K562 (cell line): ENCODE measurements at regions not wholly inside any gene's neighbourhood (a gene's known extent, or its start where the extent isn't known, plus 50 kb on each side); places are given as distances from the start of the nearest gene placed in this dataset.

Experiments used
- ATAC-seq: fragments of 200-7000 bp; cut with Tn5 transposase; 3 replicates; pipeline ENCODE4 v1.9.1; 2020; ENCODE audit warnings: moderate library complexity
- BruUV-seq: library from RNA; stranded (reverse); fragments of 400-500 nt; replicated peaks from 2 replicates; lab custom pipeline; 2021; lab: Mats Ljungman, UMichigan
- CTCF ChIA-PET: fragments of 300-600 bp; formaldehyde crosslinking; extraction: SDS; loops from one replicate; lab custom pipeline; 2021; ENCODE audit warnings: low intra/inter-chr PET ratio; lab: Yijun Ruan, JAX
- POLR2A ChIA-PET: fragments of 300-600, 350-650 bp; sonication (Branson Sonifier 250); formaldehyde crosslinking; extraction: SDS; loops from one replicate; lab custom pipeline; 2021; ENCODE audit warnings: antibody characterized with exemption, inconsistent platforms; lab: Yijun Ruan, JAX
- DNase-seq, 4 experiments: peaks; one replicate each; pipeline versions ENCODE4 v3.0.0 to v3.0.0-alpha.2; 2011 to 2018; ENCODE audit warnings: low spot score in 3 of 4, mixed read lengths in 3 of 4; ENCODE audit errors: extremely low read depth in 1 of 4
- FAIRE-seq: peaks from 2 replicates; lab custom pipeline; 2011; peaks lifted over from hg19 to GRCh38; lab: Jason Lieb, UNC
- H2AFZ ChIP-seq: 2 replicates; pipeline ENCODE4 v1.6.0; 2011; ENCODE audit warnings: low read depth, low read length, control low read depth, inconsistent platforms
- H3K27ac ChIP-seq: fragments of 200-600 bp; 3 replicates; pipeline ENCODE4 v1.8.0; 2011; ENCODE audit warnings: low read depth, mild to moderate bottlenecking, control low read depth, inconsistent platforms, low read length, moderate library complexity, mixed read lengths; ENCODE audit errors: extremely low read depth
- H3K27me3 ChIP-seq, 2 experiments: fragments of 300-600 bp in 1 of 2; 2 replicates in 1 of 2; 3 replicates in 1 of 2; pipeline versions ENCODE4 v1.6.0 to v1.8.0; 2011; ENCODE audit warnings: inconsistent platforms in 2 of 2, low read length in 2 of 2, mild to moderate bottlenecking in 1 of 2, mixed read lengths in 1 of 2, moderate library complexity in 1 of 2; ENCODE audit not compliant: control insufficient read depth in 2 of 2, insufficient read depth in 2 of 2
- H3K36me3 ChIP-seq: fragments of 300-600 bp; 3 replicates; pipeline ENCODE4 v1.8.0; 2011; ENCODE audit warnings: mild to moderate bottlenecking, low read length, inconsistent platforms; ENCODE audit not compliant: control insufficient read depth, insufficient read depth
- H3K4me1 ChIP-seq, 2 experiments: fragments of 200-600 bp in 1 of 2; replicated peaks in 1 of 2; 2 replicates in 1 of 2; 3 replicates in 1 of 2; pipeline versions ENCODE4 v1.5.1 to v1.8.0; 2011; ENCODE audit warnings: inconsistent platforms in 2 of 2, low read length in 2 of 2, mild to moderate bottlenecking in 1 of 2, mixed read lengths in 1 of 2, moderate library complexity in 1 of 2; ENCODE audit not compliant: control insufficient read depth in 2 of 2, insufficient read depth in 2 of 2
- H3K4me2 ChIP-seq: 2 replicates; pipeline ENCODE4 v1.6.1; 2011; ENCODE audit warnings: low read length, control low read depth, inconsistent platforms, mixed read lengths; ENCODE audit not compliant: insufficient read depth
- H3K4me3 ChIP-seq: fragments of 200-600 bp; sonication (generic), shearing (Covaris generic); 2 replicates; pipeline ENCODE4 v1.5.1; 2016; ENCODE audit warnings: control low read depth, inconsistent platforms
- H3K79me2 ChIP-seq: fragments of 200-600 bp; 3 replicates; pipeline ENCODE4 v1.8.0; 2011; ENCODE audit warnings: low read length, inconsistent platforms; ENCODE audit not compliant: control insufficient read depth, insufficient read depth
- H3K9ac ChIP-seq, 2 experiments: 2 replicates each; pipeline versions ENCODE4 v1.6.0 to v1.6.1; 2011; ENCODE audit warnings: low read depth in 2 of 2, low read length in 2 of 2, control low read depth in 1 of 2, inconsistent platforms in 1 of 2, mild to moderate bottlenecking in 1 of 2, mixed read lengths in 1 of 2; ENCODE audit not compliant: insufficient read depth in 1 of 2
- H3K9me1 ChIP-seq: one replicate; pipeline ENCODE4 v1.6.0; 2011; ENCODE audit warnings: inconsistent platforms, mild to moderate bottlenecking, low read length, moderate library complexity; ENCODE audit not compliant: control insufficient read depth, insufficient read depth
- H3K9me3 ChIP-seq: replicated peaks from 2 replicates; pipeline ENCODE4 v1.5.1; 2011; ENCODE audit warnings: low read depth, low read length, inconsistent platforms; ENCODE audit not compliant: control insufficient read depth, insufficient read depth
- H4K20me1 ChIP-seq: replicated peaks from 2 replicates; pipeline ENCODE4 v1.6.1; 2011; ENCODE audit warnings: low read length, inconsistent platforms, mixed read lengths; ENCODE audit not compliant: control insufficient read depth, insufficient read depth
- ATF7 ChIP-seq: fragments of 450-650 bp; IDR thresholded peaks from 2 replicates; pipeline ENCODE4 v1.7.1; 2014; ENCODE audit warnings: mild to moderate bottlenecking, moderate library complexity
- CXXC5 ChIP-seq: fragments of 250-450 bp; sonication (Bioruptor Pico); IDR thresholded peaks from 2 replicates; pipeline ENCODE4 v1.8.0; 2022; ENCODE audit warnings: inconsistent platforms, mild to moderate bottlenecking, moderate library complexity
- DNMT1 ChIP-seq: fragments of 450-650 bp; IDR thresholded peaks from 2 replicates; pipeline ENCODE4 v1.6.1; 2016; ENCODE audit warnings: antibody characterized with exemption, mild to moderate bottlenecking
- GTF2B ChIP-seq: IDR thresholded peaks from 2 replicates; pipeline ENCODE4 v1.6.1; 2011; ENCODE audit not compliant: insufficient read length; ENCODE audit errors: extremely low read depth
- HDAC8 ChIP-seq: fragments of 450-650 bp; IDR thresholded peaks from 2 replicates; pipeline ENCODE4 v1.6.1; 2016; ENCODE audit warnings: mild to moderate bottlenecking, missing genetic modification characterization, moderate library complexity, missing compliant biosample characterization
- MCM5 ChIP-seq: fragments of 450-650 bp; IDR thresholded peaks from 2 replicates; pipeline ENCODE4 v1.6.1; 2016; ENCODE audit warnings: low read depth
- NCOR1 ChIP-seq: fragments of 450-650 bp; IDR thresholded peaks from 2 replicates; pipeline ENCODE4 v1.6.1; 2016; ENCODE audit warnings: mild to moderate bottlenecking, moderate library complexity
- POLR2H ChIP-seq: IDR thresholded peaks from 2 replicates; pipeline ENCODE4 v1.6.1; 2016; ENCODE audit warnings: missing genetic modification characterization, low read depth, mild to moderate bottlenecking, control low read depth, missing compliant biosample characterization, moderate library complexity
- PTRF ChIP-seq: fragments of 450-650 bp; IDR thresholded peaks from 2 replicates; pipeline ENCODE4 v1.6.1; 2016; ENCODE audit warnings: mild to moderate bottlenecking, missing genetic modification characterization, missing compliant biosample characterization
- SRSF1 ChIP-seq: fragments of 200-400 bp; formaldehyde crosslinking; IDR thresholded peaks from 2 replicates; pipeline ENCODE4 v1.6.1; 2017; ENCODE audit warnings: mild to moderate bottlenecking, low read depth, low read length, moderate library complexity
- TAF9B ChIP-seq: fragments of 450-650 bp; IDR thresholded peaks from 2 replicates; pipeline ENCODE4 v1.6.1; 2018; ENCODE audit warnings: mild to moderate bottlenecking; ENCODE audit not compliant: partially characterized antibody
- THRA ChIP-seq: fragments of 450-650 bp; IDR thresholded peaks from 2 replicates; pipeline ENCODE4 v1.6.1; 2017; ENCODE audit warnings: mild to moderate bottlenecking, moderate library complexity
- TRIM24 ChIP-seq, 2 experiments: fragments of 450-650 bp; IDR thresholded peaks; 2 replicates each; pipeline ENCODE4 v1.6.1; 2016
- ZBTB17 ChIP-seq: fragments of 450-650 bp; formaldehyde crosslinking; IDR thresholded peaks from 2 replicates; pipeline ENCODE4 v1.4.0; 2020; ENCODE audit warnings: mild to moderate bottlenecking
- ZNF75A ChIP-seq: fragments of 450-650 bp; formaldehyde crosslinking; IDR thresholded peaks from 2 replicates; pipeline ENCODE4 v1.4.0; 2020; ENCODE audit warnings: mild to moderate bottlenecking
- WGBS: fragments of 100-300 bp; shearing (Covaris generic); methylation state at CpG from one replicate; pipeline ENCODE4 v1.1.6; 2016; ENCODE audit warnings: low coverage, mixed read lengths; ENCODE audit not compliant: insufficient coverage; ENCODE audit errors: missing lambda C conversion rate; 5-methylcytosine and 5-hydroxymethylcytosine counted together
- in situ Hi-C: fragments of 300-500 bp; cut with MboI; formaldehyde crosslinking; loops from 4 replicates; pipeline ENCODE4 v1.15.0; 2018; ENCODE audit warnings: inconsistent platforms, mixed read lengths
- intact Hi-C: fragments of 100-400 bp; cut with micrococcal nuclease; formaldehyde crosslinking; loops from 2 replicates; pipeline ENCODE4 v1.14.2; 2022

- BruUV-seq: no TSS peak
These were observed 181.2 kb upstream of the TNFAIP3 start for GRCh38 chr6:137685798-137686375.

GRCh38 chr6:137687818-137688217 lies 179.2 kb upstream of the TNFAIP3 start:
- Histone ChIP-seq H3K36me3 (no peaks in the 10 kb centered on the region), H3K4me1 (no peaks in the 10 kb centered on the region), H3K9me3 (no peaks in the 10 kb centered on the region), H3K9ac (no peak overlapping the region), H3K27ac (no peak overlapping the region), H3K4me2 (no peak overlapping the region), H3K9me1 (no peaks in the 10 kb centered on the region), H3K4me3 (no peak overlapping the region), H3K27me3 (no peaks in the 10 kb centered on the region; a peak in 1 of 5 replicates), H2AFZ (no peak overlapping the region), H3K79me2 (no peaks in the 10 kb centered on the region), H4K20me1 (no peaks in the 10 kb centered on the region)
- WGBS: 0% methylated on average over 3 of the region's 3 CpGs
- ATAC-seq (no peak), DNase-seq (no peak), FAIRE-seq (no peak)
- CTCF ChIA-PET: no interaction called here
- POLR2A ChIA-PET: interaction anchor here (2.2 kb wide), 1 partner anchor 9 kb away, joined by 7 read pairs; no protein-coding TSS in a partner anchor
- in situ Hi-C loops (no loop called here), intact Hi-C loops (no loop called here)
- BruUV-seq: no TSS peak
- TF ChIP-seq TAF9B: no peak
- no peak for TF ChIP-seq THRA
- TF ChIP-seq GTF2B: no peak
- TF ChIP-seq MCM5: no peak
- TF ChIP-seq TRIM24 (IDR thresholded peaks at IDR 0.05): no peak
- no peak for TF ChIP-seq HDAC8 (tag)
- no peak for TF ChIP-seq PTRF (tag)
- TF ChIP-seq SRSF1: no peak
- TF ChIP-seq ZBTB17 (CRISPR knock-in tag): no peak
- TF ChIP-seq DNMT1: no peak
- no peak for TF ChIP-seq CXXC5 (CRISPR knock-in tag)
- TF ChIP-seq POLR2H: no peak
- TF ChIP-seq ATF7: no peak
- TF ChIP-seq ZNF75A (CRISPR knock-in tag): no peak

More at GRCh38 chr6:137685798-137686375, 181.2 kb upstream of the TNFAIP3 start:
- H3K27ac ChIP-seq: no peak overlapping the region
- no peak overlapping the region for H3K4me2 ChIP-seq
- no peaks in the 10 kb centered on the region for H3K4me1 ChIP-seq
- no peaks in the 10 kb centered on the region for H3K9me1 ChIP-seq
- H3K4me3 ChIP-seq: no peak overlapping the region
- POLR2A ChIA-PET: no interaction called here
- H3K9me3 ChIP-seq: no peaks in the 10 kb centered on the region
- H3K9ac ChIP-seq: no peak overlapping the region
- intact Hi-C loops: no loop called here
- CTCF ChIA-PET: no interaction called here
- no peak for DNase-seq
- in situ Hi-C loops: no loop called here
- H4K20me1 ChIP-seq: no peaks in the 10 kb centered on the region
- no peaks in the 10 kb centered on the region for H3K36me3 ChIP-seq
- TF ChIP-seq NCOR1: no peak
- no peak overlapping the region for H2AFZ ChIP-seq
- no peaks in the 10 kb centered on the region for H3K27me3 ChIP-seq
- ATAC-seq: no peak
- H3K79me2 ChIP-seq: no peaks in the 10 kb centered on the region
- FAIRE-seq: no peak
